ENCODE measurements at regions not wholly inside any gene's neighbourhood (a gene's known extent, or its start where the extent isn't known, plus 50 kb on each side); places are given as distances from the start of the nearest gene placed in this dataset.

GRCh38 chr10:108307925-108308312, 1143.4 kb upstream of the SORCS1 start:
- Histone ChIP-seq H3K36me3 (ENCODE audit: low read depth) (no peaks in the 10 kb centered on the region), H3K9me3 (no peaks in the 10 kb centered on the region), H3K4me3 (no peak overlapping the region), H3K4me1 (ENCODE audit: low read depth) (no peaks in the 10 kb centered on the region)
- no peak for TF ChIP-seq CTCF (IDR thresholded peaks at IDR 0.05)
- no peak for DNase-seq
- intact Hi-C loops (cut with DNase I, micrococcal nuclease) = no loop called here
- no peak for ATAC-seq

- Histone ChIP-seq H3K9me3 (no peaks in the 10 kb centered on the region), H3K4me1 (ENCODE audit: low read depth) (no peaks in the 10 kb centered on the region), H3K4me3 (no peak overlapping the region), H3K36me3 (ENCODE audit: low read depth) (no peaks in the 10 kb centered on the region)
- TF ChIP-seq CTCF (IDR thresholded peaks at IDR 0.05) = no peak
- ATAC-seq (no peak), DNase-seq (no peak)
- intact Hi-C loops (cut with DNase I, micrococcal nuclease) = no loop called here
Observed at GRCh38 chr10:108307250-108307924, 1142.9 kb upstream of the SORCS1 start.

- H3K9me3 ChIP-seq = no peaks in the 10 kb centered on the region
- H3K4me1 ChIP-seq (ENCODE audit: low read depth) = no peaks in the 10 kb centered on the region
- DNase-seq (no peak), ATAC-seq (no peak)
- no peaks in the 10 kb centered on the region for H3K36me3 ChIP-seq (ENCODE audit: low read depth)
- intact Hi-C loops (cut with DNase I, micrococcal nuclease) = no loop called here
- no peak overlapping the region for H3K4me3 ChIP-seq
- TF ChIP-seq CTCF (IDR thresholded peaks at IDR 0.05) = no peak
Observed at GRCh38 chr10:108303149-108303548, 1138.6 kb upstream of the SORCS1 start.

DNA sequence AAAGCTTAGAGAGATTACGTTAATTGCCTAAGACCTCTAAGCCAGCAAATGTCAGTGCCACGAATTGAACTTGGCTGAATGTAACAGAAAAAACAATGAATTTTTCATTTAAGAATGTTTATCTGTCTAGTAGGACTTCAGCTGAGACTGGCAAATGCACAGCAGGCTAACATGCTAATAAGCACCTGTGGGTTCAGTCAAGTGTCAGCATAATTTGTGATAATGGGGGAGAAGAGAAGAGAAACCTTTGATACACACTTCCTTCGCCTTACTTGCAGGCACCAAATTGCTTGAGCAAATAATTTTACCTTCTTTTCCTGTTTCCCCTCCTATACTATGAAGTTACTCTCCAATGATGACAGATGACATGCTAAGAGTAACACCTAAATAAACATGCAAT, 1136.5 kb upstream of the SORCS1 start:
- DNase-seq (no peak), ATAC-seq (no peak)
- no peak overlapping the region for H3K4me3 ChIP-seq
- no peaks in the 10 kb centered on the region for H3K4me1 ChIP-seq (ENCODE audit: low read depth)
- H3K9me3 ChIP-seq = no peaks in the 10 kb centered on the region
- no peaks in the 10 kb centered on the region for H3K36me3 ChIP-seq (ENCODE audit: low read depth)
- no peak for TF ChIP-seq CTCF (IDR thresholded peaks at IDR 0.05)
- intact Hi-C loops (cut with DNase I, micrococcal nuclease) = no loop called here

- intact Hi-C loops (cut with DNase I, micrococcal nuclease) = no loop called here
- DNase-seq = no peak
- no peak for ATAC-seq
- Histone ChIP-seq H3K4me3 (no peak overlapping the region), H3K9me3 (no peaks in the 10 kb centered on the region), H3K4me1 (ENCODE audit: low read depth) (no peaks in the 10 kb centered on the region), H3K36me3 (ENCODE audit: low read depth) (no peaks in the 10 kb centered on the region)
- no peak for TF ChIP-seq CTCF (IDR thresholded peaks at IDR 0.05)
Observed at GRCh38 chr10:108290823-108291222, 1126.3 kb upstream of the SORCS1 start.

Measured in mucosa of descending colon (tissue), 3 donors.